HG03442 (cell line): ENCODE measurements at regions not wholly inside any gene's neighbourhood (a gene's known extent, or its start where the extent isn't known, plus 50 kb on each side); places are given as distances from the start of the nearest gene placed in this dataset.
"Not testable (repeated sequence)": the region's sequence is repeated elsewhere in the genome, so short reads cannot be mapped to it uniquely, and the experiment has no call there.

Experiments used
- ATAC-seq: cut with Tn5 transposase; IDR thresholded peaks from one replicate; pipeline ENCODE4 v1.9.1; 2021; ENCODE audit warnings: mild to moderate bottlenecking, moderate library complexity; ENCODE audit not compliant: unreplicated experiment

GRCh38 chr9:66601472-66601871 is 299.1 kb upstream of the ZNF658 start:
- not testable (repeated sequence) for ATAC-seq

- ATAC-seq = not testable (repeated sequence)
Measured at GRCh38 chr9:66631521-66632046, 268.9 kb upstream of the ZNF658 start.

- ATAC-seq = not testable (repeated sequence)
Measured at GRCh38 chr9:66647675-66648074, 252.8 kb upstream of the ZNF658 start.

- ATAC-seq = not testable (repeated sequence)
Measured at GRCh38 chr9:66690242-66690641, 210.3 kb upstream of the ZNF658 start.

GRCh38 chr9:66695561-66696240 is 204.8 kb upstream of the ZNF658 start:
- not testable (repeated sequence) for ATAC-seq

- ATAC-seq = not testable (repeated sequence)
Measured at GRCh38 chr9:66697343-66698065, 203.0 kb upstream of the ZNF658 start.

GRCh38 chr9:66698066-66698455 is 202.5 kb upstream of the ZNF658 start:
- ATAC-seq = not testable (repeated sequence)

- not testable (repeated sequence) for ATAC-seq
Measured at GRCh38 chr9:66701411-66702377, 198.8 kb upstream of the ZNF658 start.

GRCh38 chr9:66711553-66711952 is 189.0 kb upstream of the ZNF658 start:
- not testable (repeated sequence) for ATAC-seq

- peak; percentile 71 for ATAC-seq
Measured at GRCh38 chr9:66712870-66713269, 187.7 kb upstream of the ZNF658 start.

- not testable (repeated sequence) for ATAC-seq
Measured at GRCh38 chr9:66713552-66713951, 187.0 kb upstream of the ZNF658 start.

GRCh38 chr9:66720845-66721244 is 179.7 kb upstream of the ZNF658 start:
- ATAC-seq = not testable (repeated sequence)

GRCh38 chr9:66727540-66727939 is 173.0 kb upstream of the ZNF658 start:
- ATAC-seq = not testable (repeated sequence)

GRCh38 chr9:66736686-66737085 is 163.8 kb upstream of the ZNF658 start:
- not testable (repeated sequence) for ATAC-seq

- ATAC-seq = not testable (repeated sequence)
Measured at GRCh38 chr9:66738418-66738817, 162.1 kb upstream of the ZNF658 start.

GRCh38 chr9:66740136-66740535 is 160.4 kb upstream of the ZNF658 start:
- ATAC-seq = not testable (repeated sequence)

- ATAC-seq = not testable (repeated sequence)
Measured at GRCh38 chr9:66745846-66746245, 154.7 kb upstream of the ZNF658 start.

- ATAC-seq = not testable (repeated sequence)
Measured at GRCh38 chr9:66752324-66752923, 148.1 kb upstream of the ZNF658 start.

GRCh38 chr9:66759825-66760492 is 140.6 kb upstream of the ZNF658 start:
- ATAC-seq = not testable (repeated sequence)
